NCI-H748 (cell line): ENCODE measurements at regions not wholly inside any gene's neighbourhood (a gene's known extent, or its start where the extent isn't known, plus 50 kb on each side); places are given as distances from the start of the nearest gene placed in this dataset.
"Not testable (repeated sequence)": the region's sequence is repeated elsewhere in the genome, so short reads cannot be mapped to it uniquely, and the experiment has no call there.

ENCODE experiments used
- DNase-seq: peaks from one replicate; lab custom pipeline; 2025; ENCODE audit not compliant: unreplicated experiment; lab: John Stamatoyannopoulos, UW

- no peak for DNase-seq
Observed at GRCh38 chrX:124234348-124234747, 98.1 kb upstream of the TEX13D start.

DNA sequence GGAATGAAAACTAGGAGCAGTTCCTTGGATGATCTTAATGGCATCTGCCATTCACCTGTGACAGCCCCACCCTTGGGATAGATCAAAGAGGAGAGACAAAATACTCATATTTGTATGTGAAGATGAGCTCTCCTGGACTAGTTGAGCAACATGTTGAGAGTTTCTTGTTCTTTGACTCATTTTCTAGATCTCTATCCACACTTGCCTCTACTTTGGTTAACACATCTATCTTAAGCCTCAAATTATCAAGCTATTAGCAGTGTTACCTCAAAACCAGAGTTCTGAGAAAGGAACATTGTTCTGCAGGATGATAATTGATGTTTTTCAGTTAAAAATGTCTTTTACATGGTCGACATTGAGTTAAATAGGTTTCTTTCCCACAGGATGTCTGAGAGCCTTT is 94.2 kb upstream of the TEX13D start:
- no peak for DNase-seq

DNA sequence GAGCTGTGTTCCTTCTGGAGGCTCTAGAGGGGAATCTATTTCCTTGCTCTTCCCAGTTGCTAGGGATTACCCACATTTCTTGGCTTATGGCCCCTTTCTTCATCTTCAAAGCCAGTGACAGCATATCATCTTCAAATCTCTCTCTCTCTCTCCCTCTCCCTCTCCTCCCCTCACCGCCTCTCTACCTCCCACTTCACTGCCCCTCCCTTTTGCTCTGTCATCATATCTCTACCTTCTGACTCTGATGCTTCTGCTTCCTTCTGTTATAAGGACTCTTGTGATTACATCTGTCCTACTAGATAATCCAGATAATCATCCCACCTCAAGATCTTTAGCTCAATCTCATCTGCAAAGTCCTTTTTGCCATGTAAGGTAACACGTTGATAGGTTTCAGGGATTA is 93.1 kb upstream of the TEX13D start:
- no peak for DNase-seq

- DNase-seq, result no peak
Observed at GRCh38 chrX:124239911-124240310, 92.5 kb upstream of the TEX13D start.

DNA sequence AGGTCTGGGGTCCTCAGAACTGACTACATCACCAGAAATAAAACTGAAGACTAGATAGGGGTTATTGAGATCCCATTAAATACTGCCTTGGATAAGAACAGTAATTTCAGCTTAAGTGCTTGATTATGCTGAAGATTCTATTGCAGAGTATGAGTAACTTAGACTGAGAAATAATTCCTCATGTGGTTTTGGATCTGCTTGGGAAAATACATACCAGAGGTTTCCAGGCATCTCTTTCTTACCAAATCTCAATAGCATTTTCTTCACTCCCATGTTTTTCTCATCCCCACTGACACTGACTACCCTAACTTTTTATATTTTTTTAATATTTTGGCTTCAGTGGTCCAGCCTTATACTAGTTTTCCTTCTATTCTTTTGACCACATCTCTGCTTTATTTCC is 92.0 kb upstream of the TEX13D start:
- DNase-seq, result no peak

GRCh38 chrX:124242131-124242530 is 90.3 kb upstream of the TEX13D start:
- DNase-seq, result no peak

GRCh38 chrX:124249345-124249744 is 83.1 kb upstream of the TEX13D start:
- DNase-seq, result no peak

DNA sequence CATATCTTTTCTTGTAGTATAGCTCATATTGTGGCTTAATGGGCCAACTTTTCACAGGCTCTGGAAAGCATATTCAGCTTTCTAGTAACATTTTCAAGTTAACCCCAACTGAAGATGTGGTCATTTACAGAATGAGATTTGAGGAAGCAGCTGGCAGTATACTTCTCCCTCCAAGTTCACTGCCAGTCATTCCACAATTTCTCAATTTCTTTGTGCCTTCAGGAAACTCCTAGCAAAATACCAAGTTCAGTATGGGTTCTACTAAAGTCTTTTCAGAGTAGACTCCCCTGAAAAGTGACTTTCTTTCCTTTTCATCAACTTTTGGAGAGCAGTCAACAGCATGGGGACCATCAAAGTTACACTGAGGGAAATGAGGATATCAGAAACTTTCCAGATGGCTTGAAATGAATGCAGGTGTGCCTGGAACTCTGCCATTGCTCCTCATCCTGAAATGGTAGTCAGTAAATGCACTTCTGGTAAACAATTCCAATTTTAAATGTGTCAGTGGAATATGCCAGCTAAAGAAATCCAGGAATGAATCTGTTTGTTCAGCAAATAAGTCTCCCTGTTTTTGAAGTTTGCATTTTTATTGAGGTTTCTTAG is 81.5 kb upstream of the TEX13D start:
- DNase-seq, result no peak

GRCh38 chrX:124254611-124255010 is 77.8 kb upstream of the TEX13D start:
- DNase-seq, result no peak

- DNase-seq, result no peak
Observed at GRCh38 chrX:124256216-124256615, 76.2 kb upstream of the TEX13D start.

- no peak for DNase-seq
Observed at GRCh38 chrX:124256629-124257380, 75.7 kb upstream of the TEX13D start.

GRCh38 chrX:124257924-124258702 is 74.3 kb upstream of the TEX13D start:
- DNase-seq, result no peak

DNA sequence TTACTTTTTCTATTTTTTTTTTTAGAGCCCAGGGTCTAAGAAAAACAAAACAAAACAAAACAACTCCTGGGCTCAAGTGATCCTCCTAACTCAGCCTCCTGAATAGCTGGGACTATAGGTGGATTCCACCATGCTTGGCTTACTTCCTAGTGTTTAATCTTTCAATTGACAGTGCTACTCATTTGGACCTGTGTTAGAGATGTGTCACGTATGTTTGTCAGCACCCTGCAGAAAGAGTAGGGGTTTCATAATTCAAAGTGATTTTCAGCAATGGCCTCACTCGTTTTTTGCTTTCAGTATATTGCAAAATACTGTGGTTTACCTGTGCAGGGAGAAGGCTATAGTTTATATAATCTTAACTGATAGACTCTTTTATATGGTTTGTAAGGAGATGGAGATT is 71.6 kb upstream of the TEX13D start:
- no peak for DNase-seq

- no peak for DNase-seq
Observed at GRCh38 chrX:124263743-124264142, 68.7 kb upstream of the TEX13D start.

DNA sequence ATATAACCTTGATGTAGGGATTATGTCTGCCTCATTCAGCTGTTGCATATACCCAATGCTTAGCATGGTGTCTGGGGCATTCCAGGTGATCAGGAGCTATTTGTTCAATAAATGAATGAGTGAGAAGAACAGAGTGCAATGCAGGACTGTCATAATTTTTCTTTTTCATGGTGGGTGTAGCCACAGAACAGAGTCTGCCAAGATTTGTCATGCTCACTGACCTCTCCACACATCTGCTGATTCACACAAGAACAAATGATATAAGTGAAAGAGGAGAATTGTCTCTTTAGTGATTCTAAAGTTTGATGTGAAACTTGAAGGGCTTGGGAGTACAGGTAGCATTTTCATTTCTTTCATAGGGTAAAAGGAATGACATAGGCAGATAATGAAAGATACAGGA is 64.4 kb upstream of the TEX13D start:
- no peak for DNase-seq

DNA sequence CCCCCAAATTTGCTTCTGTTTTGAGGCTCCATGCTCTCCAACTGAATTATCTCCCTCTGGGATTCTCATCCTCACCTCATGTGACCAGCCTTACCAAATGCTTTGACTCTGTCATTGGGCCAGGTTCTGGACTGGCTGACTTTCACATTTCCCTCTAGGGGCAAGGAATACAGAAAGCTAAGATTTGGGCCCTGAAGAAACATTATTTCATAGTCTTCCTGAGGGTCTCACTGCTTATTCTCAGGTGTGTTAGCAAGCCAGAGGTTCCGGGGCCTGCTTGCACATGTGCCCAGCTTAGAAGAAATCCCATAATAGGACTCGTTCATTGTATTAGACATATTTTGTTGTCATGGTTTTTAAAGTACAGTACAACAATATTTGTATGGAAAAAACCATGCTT is 62.6 kb upstream of the TEX13D start:
- no peak for DNase-seq

GRCh38 chrX:124271599-124271998 is 60.9 kb upstream of the TEX13D start:
- not testable (repeated sequence) for DNase-seq

DNA sequence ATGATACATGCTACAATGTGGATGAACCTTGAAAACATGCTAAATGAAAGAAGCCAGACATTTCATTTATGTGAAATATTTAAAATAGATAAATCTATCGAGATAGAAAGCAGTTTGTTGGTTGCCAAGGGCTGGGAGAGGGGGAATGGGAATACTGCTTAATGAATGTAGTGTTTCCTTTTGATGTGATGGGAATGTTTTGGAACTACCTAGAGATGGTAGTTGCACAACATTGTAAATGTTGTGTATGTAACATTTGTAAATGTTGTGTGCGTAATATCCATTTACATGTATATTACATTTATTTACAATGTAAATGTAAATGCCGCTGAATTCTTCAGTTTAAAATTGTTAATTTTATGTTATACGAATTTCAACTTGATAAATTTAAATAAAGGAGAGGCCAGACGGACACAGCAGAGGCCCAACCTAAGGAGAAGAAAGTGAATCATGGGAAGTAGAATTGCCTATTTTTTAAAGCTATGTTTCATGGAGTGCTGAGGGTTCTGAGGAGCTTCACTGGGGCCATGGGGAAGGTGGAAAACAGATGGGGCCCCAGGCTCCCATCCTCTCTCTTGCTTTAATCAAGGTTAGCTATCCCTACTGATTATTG is 60.0 kb upstream of the TEX13D start:
- DNase-seq, result no peak

DNA sequence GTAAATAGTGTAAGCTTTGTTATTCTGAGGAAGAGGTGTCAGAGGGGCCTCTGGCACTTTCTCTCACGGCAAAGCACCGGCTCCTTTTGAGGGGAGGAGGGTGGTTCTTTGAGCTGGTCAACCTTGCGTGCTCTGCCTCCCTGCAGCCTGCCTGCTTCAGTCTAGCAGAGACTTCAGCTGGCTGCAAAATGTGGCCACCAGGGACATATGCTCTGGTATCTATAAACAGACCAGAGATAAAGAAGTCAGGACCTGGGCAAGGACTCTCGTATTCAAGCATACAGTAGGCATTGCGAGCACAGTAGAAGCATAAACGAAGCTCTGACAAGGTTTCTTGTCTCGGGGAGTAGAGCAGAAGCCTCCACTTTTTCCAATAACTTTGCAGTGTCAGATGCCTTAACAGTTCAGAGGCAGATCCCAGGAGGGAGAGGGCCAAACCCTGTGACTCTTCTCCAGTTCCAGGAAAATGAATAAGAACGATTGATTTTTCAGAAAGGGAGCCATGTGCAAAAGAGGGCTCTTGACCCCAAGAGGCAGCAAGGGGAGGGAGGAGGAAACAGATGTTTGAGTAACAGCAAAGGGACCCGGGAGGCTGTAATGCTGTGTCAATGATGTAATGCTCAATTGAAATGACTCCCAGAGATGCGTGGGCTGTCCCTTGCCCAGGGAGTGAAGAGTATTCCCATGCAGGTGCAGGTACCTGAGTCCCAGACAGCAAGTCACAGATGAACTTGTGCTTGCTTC is 57.9 kb upstream of the TEX13D start:
- DNase-seq, result no peak

GRCh38 chrX:124275182-124275894 is 57.1 kb upstream of the TEX13D start:
- no peak for DNase-seq
